Neural cell (in vitro differentiated cells): ENCODE measurements at regions not wholly inside any gene's neighbourhood (a gene's known extent, or its start where the extent isn't known, plus 50 kb on each side); places are given as distances from the start of the nearest gene placed in this dataset.

Source experiments
- CTCF ChIP-seq: fragments of 450-650 bp; IDR thresholded peaks from 2 replicates; pipeline ENCODE4 v1.5.1; 2014; ENCODE audit warnings: antibody characterized with exemption, mild to moderate bottlenecking, moderate library complexity; ENCODE audit not compliant: poor library complexity, severe bottlenecking
- REST ChIP-seq: IDR thresholded peaks from 2 replicates; pipeline ENCODE4 v1.6.1; 2012; ENCODE audit warnings: borderline replicate concordance

- TF ChIP-seq CTCF (no peak), REST (no peak)
Measured at GRCh38 chr14:43665570-43666267, 841.4 kb downstream of the FSCB start.
